SK-MEL-5 (cell line): ENCODE measurements at regions not wholly inside any gene's neighbourhood (a gene's known extent, or its start where the extent isn't known, plus 50 kb on each side); places are given as distances from the start of the nearest gene placed in this dataset.

Experiments
- DNase-seq: peaks from one replicate; pipeline ENCODE4 v3.0.0-alpha.2; 2016; ENCODE audit warnings: low read depth, low spot score
- in situ Hi-C: cut with HindIII; loops from 2 replicates; pipeline ENCODE4 v1.10.0; 2016; ENCODE audit warnings: low sequenced_read_pairs, high pct_unique_total_duplicates, low pct_unique_long_range_greater_than_20kb

GRCh38 chr5:82387001-82387818, 109.1 kb upstream of the RPS23 start:
- in situ Hi-C loops: no loop called here
- DNase-seq: no peak

GRCh38 chr5:82386576-82386975, 108.4 kb upstream of the RPS23 start:
- in situ Hi-C loops: no loop called here

GRCh38 chr5:82384034-82384750, 106.0 kb upstream of the RPS23 start:
- in situ Hi-C loops: no loop called here
- no peak for DNase-seq

More at GRCh38 chr5:82386576-82386975, 108.4 kb upstream of the RPS23 start:
- no peak for DNase-seq

- DNase-seq: no peak
- in situ Hi-C loops: no loop called here
Measured at GRCh38 chr5:82381591-82381990, 103.4 kb upstream of the RPS23 start.

- in situ Hi-C loops: no loop called here
- no peak for DNase-seq
Measured at GRCh38 chr5:82376307-82376706, 98.2 kb upstream of the RPS23 start.

GRCh38 chr5:82375488-82376244, 97.5 kb upstream of the RPS23 start:
- no peak for DNase-seq
- in situ Hi-C loops: no loop called here

- DNase-seq: no peak
- in situ Hi-C loops: no loop called here
Measured at GRCh38 chr5:82374637-82375036, 96.5 kb upstream of the RPS23 start.

- in situ Hi-C loops: no loop called here
- no peak for DNase-seq
Measured at GRCh38 chr5:82367930-82368329, 89.8 kb upstream of the RPS23 start.

- DNase-seq: no peak
- in situ Hi-C loops: no loop called here
Measured at GRCh38 chr5:82365744-82366228, 87.6 kb upstream of the RPS23 start.

- in situ Hi-C loops: no loop called here
- DNase-seq: no peak
Measured at GRCh38 chr5:82365026-82365425, 86.9 kb upstream of the RPS23 start.

- in situ Hi-C loops: no loop called here
- DNase-seq: peak; percentile 68
Measured at GRCh38 chr5:82364497-82364896, 86.3 kb upstream of the RPS23 start.

GRCh38 chr5:82363524-82363923, 85.4 kb upstream of the RPS23 start:
- no peak for DNase-seq
- in situ Hi-C loops: no loop called here

GRCh38 chr5:82362636-82363035, 84.5 kb upstream of the RPS23 start:
- in situ Hi-C loops: no loop called here
- no peak for DNase-seq

- in situ Hi-C loops: no loop called here
Measured at GRCh38 chr5:82360022-82360421, 81.9 kb upstream of the RPS23 start.

GRCh38 chr5:82359272-82359671, 81.1 kb upstream of the RPS23 start:
- DNase-seq: no peak
- in situ Hi-C loops: no loop called here

More at GRCh38 chr5:82360022-82360421, 81.9 kb upstream of the RPS23 start:
- no peak for DNase-seq

GRCh38 chr5:82358457-82358856, 80.3 kb upstream of the RPS23 start:
- DNase-seq: no peak
- in situ Hi-C loops: no loop called here

- no peak for DNase-seq
- in situ Hi-C loops: no loop called here
Measured at GRCh38 chr5:82356808-82357671, 78.9 kb upstream of the RPS23 start.
